ENCODE measurements at regions not wholly inside any gene's neighbourhood (a gene's known extent, or its start where the extent isn't known, plus 50 kb on each side); places are given as distances from the start of the nearest gene placed in this dataset.

- no peak for TF ChIP-seq GATA3 (IDR thresholded peaks at IDR 0.05; ENCODE audit: low read depth, low read length)
- no peak for TF ChIP-seq GATA2 (IDR thresholded peaks at IDR 0.05; ENCODE audit: low read depth, low read length)
Observed at GRCh38 chr3:43195115-43195498, 89.2 kb upstream of the POMGNT2 start.

Measured in SH-SY5Y (cell line).